Thyroid gland (tissue), 4 donors: ENCODE measurements at regions not wholly inside any gene's neighbourhood (a gene's known extent, or its start where the extent isn't known, plus 50 kb on each side); places are given as distances from the start of the nearest gene placed in this dataset.

Experiments
- CTCF ChIP-seq, 6 experiments: fragments of 200-600 bp in 3 of 6; fragments of 450-650 bp in 3 of 6; sonication (generic) in 3 of 6; IDR thresholded peaks; one replicate each; pipeline ENCODE4 v1.5.1; 2016 to 2019; ENCODE audit warnings: antibody characterized with exemption in 6 of 6, mild to moderate bottlenecking in 2 of 6, inconsistent platforms in 1 of 6, moderate library complexity in 1 of 6
- POLR2A ChIP-seq, 2 donors: fragments of 450-650 bp; IDR thresholded peaks; one replicate each; pipeline ENCODE4 v1.6.1; 2017; ENCODE audit warnings: antibody characterized with exemption in 2 of 2, mild to moderate bottlenecking in 2 of 2, moderate library complexity in 1 of 2

- TF ChIP-seq CTCF (IDR thresholded peaks at IDR 0.05) (no peak), POLR2A (IDR thresholded peaks at IDR 0.05) (no peak)
Observed at GRCh38 chr2:12934146-12934756, 217.5 kb downstream of the TRIB2 start.
